SU-DHL-6 (cell line): ENCODE measurements at regions not wholly inside any gene's neighbourhood (a gene's known extent, or its start where the extent isn't known, plus 50 kb on each side); places are given as distances from the start of the nearest gene placed in this dataset.

Experiments
- H2AFZ ChIP-seq: fragments of 200-600 bp; sonication (generic); 2 replicates; pipeline ENCODE4 v1.6.1; 2014; ENCODE audit warnings: low read depth, mild to moderate bottlenecking, moderate library complexity, mixed read lengths, antibody characterized with exemption, low read length; ENCODE audit not compliant: severe bottlenecking
- H3F3A ChIP-seq: fragments of 200-600 bp; shearing (Covaris generic); 2 replicates; pipeline ENCODE4 v1.6.0; 2016; ENCODE audit warnings: antibody characterized with exemption, mild to moderate bottlenecking; ENCODE audit not compliant: insufficient read depth
- H3K27ac ChIP-seq: fragments of 200-600 bp; sonication (generic); 2 replicates; pipeline ENCODE4 v1.5.1; 2016; ENCODE audit warnings: low read depth, mild to moderate bottlenecking, low read length, moderate library complexity, mixed read lengths
- H3K27me3 ChIP-seq: fragments of 200-600 bp; sonication (generic), shearing (Covaris generic); 2 replicates; pipeline ENCODE4 v1.6.0; 2014; ENCODE audit warnings: mild to moderate bottlenecking, low read length
- H3K36me3 ChIP-seq: fragments of 200-600 bp; sonication (generic); 2 replicates; pipeline ENCODE4 v1.6.1; 2014; ENCODE audit warnings: mild to moderate bottlenecking, low read length, mixed read lengths
- H3K4me2 ChIP-seq: fragments of 300-600, 200-600 bp; shearing (Covaris generic), sonication (generic); 2 replicates; pipeline ENCODE4 v1.6.0; 2014; ENCODE audit warnings: low read length, low read depth, mild to moderate bottlenecking; ENCODE audit not compliant: poor library complexity, severe bottlenecking
- H3K4me3 ChIP-seq: fragments of 200-600 bp; sonication (generic); 2 replicates; pipeline ENCODE4 v1.5.1; 2014; ENCODE audit warnings: antibody characterized with exemption, low read length, mild to moderate bottlenecking, mixed read lengths; ENCODE audit not compliant: insufficient read depth, poor library complexity, severe bottlenecking
- H3K79me2 ChIP-seq: fragments of 200-600 bp; sonication (generic); 2 replicates; pipeline ENCODE4 v1.6.1; 2014; ENCODE audit warnings: mild to moderate bottlenecking, low read length, moderate library complexity; ENCODE audit not compliant: insufficient read depth
- H3K9ac ChIP-seq: fragments of 200-600 bp; sonication (generic); 2 replicates; pipeline ENCODE4 v1.7.0; 2014; ENCODE audit warnings: mild to moderate bottlenecking, low read length
- H3K9me2 ChIP-seq: fragments of 200-600 bp; sonication (generic); replicated peaks from 2 replicates; pipeline ENCODE4 v1.6.1; 2014; ENCODE audit warnings: low read length; ENCODE audit not compliant: insufficient read depth
- H3K9me3 ChIP-seq: fragments of 200-600 bp; sonication (generic); 2 replicates; pipeline ENCODE4 v1.6.1; 2014; ENCODE audit warnings: low read length, mixed read lengths; ENCODE audit not compliant: insufficient read depth
- H4K20me1 ChIP-seq: fragments of 200-600 bp; sonication (generic); 2 replicates; pipeline ENCODE4 v1.6.1; 2014; ENCODE audit warnings: low read depth, mild to moderate bottlenecking, antibody characterized with exemption, low read length, moderate library complexity, mixed read lengths
- EZH2phosphoT487 ChIP-seq: fragments of 200-600 bp; sonication (generic), shearing (Covaris generic); conservative IDR thresholded peaks from 2 replicates; pipeline ENCODE4 v1.6.1; 2018; ENCODE audit warnings: mild to moderate bottlenecking, antibody characterized with exemption, low read length, moderate library complexity, mixed read lengths
- TF ChIP-seq, protein P1 (sequence below): fragments of 200-600 bp; sonication (generic); IDR thresholded peaks from one replicate; pipeline ENCODE4 v1.5.1; 2017; ENCODE audit warnings: antibody characterized with exemption, mild to moderate bottlenecking, low read length, moderate library complexity; ENCODE audit not compliant: insufficient read depth, poor library complexity, severe bottlenecking

DNA sequence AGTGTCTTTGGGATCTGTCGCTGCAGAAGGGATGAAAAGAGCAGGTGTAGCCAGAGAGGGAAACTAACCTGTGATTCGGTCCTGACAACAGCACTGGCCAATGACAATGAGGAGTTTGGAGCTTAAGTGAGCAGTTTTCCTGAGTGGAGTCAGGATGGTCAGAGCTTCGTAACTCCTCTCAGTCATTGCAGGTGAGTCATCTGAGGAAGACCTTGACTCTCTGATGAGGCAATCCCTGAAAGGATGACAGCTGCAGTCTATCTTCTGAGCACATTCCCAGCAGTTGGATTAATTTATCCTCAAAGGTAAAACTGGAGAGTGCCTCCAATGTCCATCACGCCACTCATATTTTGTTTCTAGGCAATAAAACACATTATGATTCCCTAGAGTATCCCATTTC, 401.9 kb downstream of the POM121L12 start:
- no peaks in the 10 kb centered on the region; the same call in 1 of the 2 replicates for H3K36me3 ChIP-seq
- no peak overlapping the region for H2AFZ ChIP-seq
- H3K9me3 ChIP-seq: no peaks in the 10 kb centered on the region
- H3K27me3 ChIP-seq: no peaks in the 10 kb centered on the region
- TF ChIP-seq EZH2phosphoT487: no peak
- TF ChIP-seq, protein P1, sequence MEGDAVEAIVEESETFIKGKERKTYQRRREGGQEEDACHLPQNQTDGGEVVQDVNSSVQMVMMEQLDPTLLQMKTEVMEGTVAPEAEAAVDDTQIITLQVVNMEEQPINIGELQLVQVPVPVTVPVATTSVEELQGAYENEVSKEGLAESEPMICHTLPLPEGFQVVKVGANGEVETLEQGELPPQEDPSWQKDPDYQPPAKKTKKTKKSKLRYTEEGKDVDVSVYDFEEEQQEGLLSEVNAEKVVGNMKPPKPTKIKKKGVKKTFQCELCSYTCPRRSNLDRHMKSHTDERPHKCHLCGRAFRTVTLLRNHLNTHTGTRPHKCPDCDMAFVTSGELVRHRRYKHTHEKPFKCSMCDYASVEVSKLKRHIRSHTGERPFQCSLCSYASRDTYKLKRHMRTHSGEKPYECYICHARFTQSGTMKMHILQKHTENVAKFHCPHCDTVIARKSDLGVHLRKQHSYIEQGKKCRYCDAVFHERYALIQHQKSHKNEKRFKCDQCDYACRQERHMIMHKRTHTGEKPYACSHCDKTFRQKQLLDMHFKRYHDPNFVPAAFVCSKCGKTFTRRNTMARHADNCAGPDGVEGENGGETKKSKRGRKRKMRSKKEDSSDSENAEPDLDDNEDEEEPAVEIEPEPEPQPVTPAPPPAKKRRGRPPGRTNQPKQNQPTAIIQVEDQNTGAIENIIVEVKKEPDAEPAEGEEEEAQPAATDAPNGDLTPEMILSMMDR: no peak
- H3K79me2 ChIP-seq: no peaks in the 10 kb centered on the region
- no peak overlapping the region for H3K9ac ChIP-seq
- no peaks in the 10 kb centered on the region for H3F3A ChIP-seq
- no peak overlapping the region for H3K4me2 ChIP-seq
- no peak overlapping the region for H3K27ac ChIP-seq
- H4K20me1 ChIP-seq: no peaks in the 10 kb centered on the region; the same call in 1 of the 2 replicates
- H3K4me3 ChIP-seq: no peak overlapping the region
- H3K9me2 ChIP-seq: no peaks in the 10 kb centered on the region

DNA sequence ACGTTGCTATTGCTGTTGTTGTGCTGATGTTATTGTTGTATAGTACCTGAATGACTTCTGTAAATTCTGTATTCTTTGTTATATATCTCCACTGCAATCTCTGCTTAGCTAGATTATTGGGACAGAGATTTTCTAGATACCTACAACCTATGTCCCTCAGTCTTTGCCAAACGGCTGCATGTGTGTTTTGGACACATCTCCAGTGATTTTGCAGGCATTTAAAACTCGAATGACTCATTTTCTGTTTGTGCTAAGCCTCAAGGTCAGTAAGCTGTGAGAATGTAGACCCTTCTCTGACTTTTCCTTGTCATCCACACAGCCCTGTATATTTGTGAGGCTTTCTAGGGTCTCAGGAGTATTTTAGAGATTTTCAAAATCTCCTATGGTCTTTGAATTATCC, 410.7 kb downstream of the POM121L12 start:
- H3K9ac ChIP-seq: no peak overlapping the region
- no peaks in the 10 kb centered on the region for H3K27me3 ChIP-seq
- no peaks in the 10 kb centered on the region; the same call in 1 of the 2 replicates for H4K20me1 ChIP-seq
- no peaks in the 10 kb centered on the region for H3K9me2 ChIP-seq
- H3F3A ChIP-seq: no peaks in the 10 kb centered on the region
- H3K79me2 ChIP-seq: no peaks in the 10 kb centered on the region
- no peak overlapping the region for H3K4me3 ChIP-seq
- no peak overlapping the region for H2AFZ ChIP-seq
- H3K27ac ChIP-seq: no peak overlapping the region
- no peaks in the 10 kb centered on the region for H3K9me3 ChIP-seq
- TF ChIP-seq, protein P1: no peak
- no peak for TF ChIP-seq EZH2phosphoT487
- H3K36me3 ChIP-seq: no peaks in the 10 kb centered on the region; the same call in 1 of the 2 replicates
- H3K4me2 ChIP-seq: no peak overlapping the region

DNA sequence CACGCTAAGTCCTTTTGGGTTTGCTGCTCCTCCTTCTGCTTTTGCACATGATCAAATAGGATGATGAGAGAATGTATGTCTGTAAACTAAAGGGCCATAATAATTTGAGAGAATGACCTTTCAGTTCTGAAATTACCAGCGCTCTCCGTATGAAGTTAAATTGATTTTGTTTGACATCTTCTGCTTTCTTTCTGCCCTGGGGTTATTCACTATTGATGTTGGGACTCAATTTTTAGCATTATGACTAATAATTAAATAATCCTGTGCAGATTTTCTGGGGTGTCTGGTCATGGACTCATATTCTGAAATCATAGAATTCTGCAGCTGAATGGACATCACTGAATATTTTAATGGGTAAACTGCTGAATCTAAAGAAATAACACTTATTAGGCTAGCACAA, 423.2 kb downstream of the POM121L12 start:
- H3K9me2 ChIP-seq: no peaks in the 10 kb centered on the region

More for the DNA sequence above, 423.2 kb downstream of the POM121L12 start:
- Histone ChIP-seq H4K20me1 (no peaks in the 10 kb centered on the region; the same call in 1 of the 2 replicates), H3K9ac (no peak overlapping the region), H2AFZ (no peak overlapping the region), H3K27me3 (no peaks in the 10 kb centered on the region), H3F3A (no peaks in the 10 kb centered on the region), H3K79me2 (no peaks in the 10 kb centered on the region), H3K36me3 (no peaks in the 10 kb centered on the region), H3K4me2 (no peak overlapping the region), H3K4me3 (no peak overlapping the region), H3K27ac (no peak overlapping the region), H3K9me3 (no peaks in the 10 kb centered on the region; the same call in 1 of the 2 replicates)
- TF ChIP-seq, protein P1: no peak
